Testis (tissue), 2 donors: ENCODE measurements at regions not wholly inside any gene's neighbourhood (a gene's known extent, or its start where the extent isn't known, plus 50 kb on each side); places are given as distances from the start of the nearest gene placed in this dataset.
"Not testable (repeated sequence)": the region's sequence is repeated elsewhere in the genome, so short reads cannot be mapped to it uniquely, and the experiment has no call there.

Experiments used
- DNase-seq: peaks from one replicate; pipeline ENCODE4 v3.0.0-alpha.2; 2019
- H3K27ac ChIP-seq, 2 donors: fragments of 200-600 bp; sonication (generic); one replicate each; pipeline ENCODE4 v1.5.1; 2019
- H3K27me3 ChIP-seq: fragments of 200-600 bp; sonication (generic); one replicate; pipeline ENCODE4 v1.5.1; 2019
- H3K36me3 ChIP-seq: fragments of 200-600 bp; sonication (generic); one replicate; pipeline ENCODE4 v1.5.1; 2017; ENCODE audit warnings: low read depth; ENCODE audit errors: missing control alignments
- H3K4me1 ChIP-seq: fragments of 200-600 bp; sonication (generic); one replicate; pipeline ENCODE4 v1.5.1; 2019
- H3K4me3 ChIP-seq, 2 donors: fragments of 200-600 bp; sonication (generic); one replicate each; pipeline ENCODE4 v1.5.1; 2017 to 2019
- H3K9me3 ChIP-seq: fragments of 200-600 bp; sonication (generic); one replicate; pipeline ENCODE4 v1.5.1; 2017
- POLR2A ChIP-seq: fragments of 450-650 bp; IDR thresholded peaks from one replicate; pipeline ENCODE4 v1.6.1; 2017; ENCODE audit warnings: antibody characterized with exemption, mild to moderate bottlenecking, moderate library complexity
- WGBS, 2 donors: methylation state at CpG; one replicate each; pipeline ENCODE4 v1.1.5; 2018; 5-methylcytosine and 5-hydroxymethylcytosine counted together
- intact Hi-C: fragments of 100-400 bp; cut with DNase I; formaldehyde crosslinking; loops from one replicate; pipeline ENCODE4 v1.15.1; 2023; ENCODE audit warnings: low total_unique reads
- TF ChIP-seq, protein P1 (sequence below), 3 experiments: fragments of 450-650 bp in 2 of 3; fragments of 200-600 bp in 1 of 3; sonication (generic) in 1 of 3; IDR thresholded peaks; one replicate each; pipeline ENCODE4 v1.5.1; 2016 to 2019; ENCODE audit warnings: antibody characterized with exemption in 3 of 3, mild to moderate bottlenecking in 2 of 3, moderate library complexity in 1 of 3

DNA sequence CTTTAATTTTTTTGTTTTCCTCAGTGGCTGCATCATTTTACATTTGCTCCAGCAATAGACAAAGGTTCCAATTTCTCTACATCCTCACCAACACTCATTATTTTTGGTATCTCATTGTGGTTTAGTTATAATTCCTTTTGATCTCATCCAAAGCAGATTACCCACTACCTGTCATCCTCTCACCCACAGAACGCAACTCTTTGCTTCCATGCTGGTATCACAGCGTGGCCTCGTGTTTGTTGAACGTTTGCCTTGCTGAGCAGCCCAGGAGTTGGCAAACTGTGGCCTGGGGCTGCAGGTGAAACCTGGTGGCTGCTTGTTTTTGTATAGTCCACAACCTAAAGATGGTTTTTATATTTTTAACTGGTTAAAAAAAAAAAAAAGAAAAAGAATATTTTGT lies 181.9 kb downstream of the BCAS1 start:
- DNase-seq, result no peak
- H3K27ac ChIP-seq, result no peak overlapping the region
- no peaks in the 10 kb centered on the region for H3K36me3 ChIP-seq
- intact Hi-C loops, result no loop called here
- TF ChIP-seq POLR2A, result no peak
- TF ChIP-seq, protein P1, sequence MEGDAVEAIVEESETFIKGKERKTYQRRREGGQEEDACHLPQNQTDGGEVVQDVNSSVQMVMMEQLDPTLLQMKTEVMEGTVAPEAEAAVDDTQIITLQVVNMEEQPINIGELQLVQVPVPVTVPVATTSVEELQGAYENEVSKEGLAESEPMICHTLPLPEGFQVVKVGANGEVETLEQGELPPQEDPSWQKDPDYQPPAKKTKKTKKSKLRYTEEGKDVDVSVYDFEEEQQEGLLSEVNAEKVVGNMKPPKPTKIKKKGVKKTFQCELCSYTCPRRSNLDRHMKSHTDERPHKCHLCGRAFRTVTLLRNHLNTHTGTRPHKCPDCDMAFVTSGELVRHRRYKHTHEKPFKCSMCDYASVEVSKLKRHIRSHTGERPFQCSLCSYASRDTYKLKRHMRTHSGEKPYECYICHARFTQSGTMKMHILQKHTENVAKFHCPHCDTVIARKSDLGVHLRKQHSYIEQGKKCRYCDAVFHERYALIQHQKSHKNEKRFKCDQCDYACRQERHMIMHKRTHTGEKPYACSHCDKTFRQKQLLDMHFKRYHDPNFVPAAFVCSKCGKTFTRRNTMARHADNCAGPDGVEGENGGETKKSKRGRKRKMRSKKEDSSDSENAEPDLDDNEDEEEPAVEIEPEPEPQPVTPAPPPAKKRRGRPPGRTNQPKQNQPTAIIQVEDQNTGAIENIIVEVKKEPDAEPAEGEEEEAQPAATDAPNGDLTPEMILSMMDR (IDR thresholded peaks at IDR 0.05), result no peak
- H3K4me1 ChIP-seq, result no peaks in the 10 kb centered on the region
- 79 to 86% methylated on average over 4 of the region's 4 CpGs for WGBS, 2 donors
- no peak overlapping the region for H3K4me3 ChIP-seq
- H3K27me3 ChIP-seq, result no peaks in the 10 kb centered on the region
- H3K9me3 ChIP-seq, result no peaks in the 10 kb centered on the region

DNA sequence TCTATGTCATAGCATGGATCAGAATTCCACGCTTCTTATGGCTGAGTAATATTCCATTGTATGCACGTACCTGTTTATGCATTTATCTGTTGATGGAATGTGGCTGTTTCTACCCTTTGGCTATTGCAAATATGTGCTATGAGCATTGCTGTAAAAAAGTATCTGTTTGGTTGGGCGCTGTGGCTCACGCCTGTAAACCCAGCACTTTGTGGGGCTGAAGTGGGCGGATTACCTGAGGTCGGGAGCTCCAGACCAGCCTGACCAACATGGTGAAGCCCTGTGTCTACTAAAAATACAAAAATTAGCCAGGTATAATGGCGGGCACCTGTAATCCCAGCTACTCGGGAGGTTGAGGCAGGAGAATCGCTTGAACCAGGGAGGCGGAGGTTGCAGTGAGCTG lies 182.4 kb downstream of the BCAS1 start:
- no peaks in the 10 kb centered on the region for H3K27me3 ChIP-seq
- no peak for DNase-seq
- 77 to 89% methylated on average over 10 of the region's 10 CpGs for WGBS, 2 donors
- H3K9me3 ChIP-seq, result no peaks in the 10 kb centered on the region
- H3K4me1 ChIP-seq, result no peaks in the 10 kb centered on the region
- intact Hi-C loops, result no loop called here
- TF ChIP-seq, protein P1 (IDR thresholded peaks at IDR 0.05), result no peak
- TF ChIP-seq POLR2A, result no peak
- no peak overlapping the region for H3K4me3 ChIP-seq
- no peaks in the 10 kb centered on the region for H3K36me3 ChIP-seq
- H3K27ac ChIP-seq, result no peak overlapping the region

DNA sequence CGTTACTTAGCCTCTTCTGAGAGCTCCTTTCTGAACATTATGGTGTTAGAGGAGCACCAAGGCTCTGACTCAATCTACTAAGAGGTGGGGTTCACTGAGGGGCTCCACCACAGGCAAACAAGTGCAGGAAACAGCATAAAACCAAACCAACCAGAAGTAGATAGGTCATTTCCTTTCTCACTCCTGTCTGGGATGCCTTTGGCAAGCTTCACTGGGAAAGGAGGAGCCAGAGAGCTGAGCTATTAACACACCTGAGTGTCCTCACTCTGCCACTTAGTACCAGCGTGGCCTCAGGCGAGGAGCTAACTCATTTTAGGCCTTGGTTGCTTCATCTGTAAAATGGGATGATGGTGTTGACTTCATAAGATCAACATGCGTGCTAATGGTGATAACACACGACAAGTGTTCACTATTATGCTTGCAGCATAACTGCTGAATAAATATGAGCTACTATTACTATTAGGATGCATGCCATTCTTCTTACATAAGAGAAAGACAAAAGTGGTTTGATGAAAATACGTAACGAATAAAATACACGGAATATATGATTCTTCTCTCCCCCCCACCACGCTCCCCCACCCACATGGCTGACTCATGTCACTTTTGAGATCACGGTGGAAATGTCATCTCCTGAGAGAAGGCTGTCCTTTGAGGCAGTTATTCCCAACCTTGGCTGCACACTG lies 185.4 kb downstream of the BCAS1 start:
- no peak overlapping the region for H3K4me3 ChIP-seq
- DNase-seq, result no peak
- intact Hi-C loops, result no loop called here
- no peaks in the 10 kb centered on the region for H3K27me3 ChIP-seq
- WGBS, 2 donors, result 88 to 94% methylated on average over 10 of the region's 10 CpGs
- H3K4me1 ChIP-seq, result no peaks in the 10 kb centered on the region
- no peaks in the 10 kb centered on the region for H3K9me3 ChIP-seq
- no peak overlapping the region for H3K27ac ChIP-seq
- H3K36me3 ChIP-seq, result no peaks in the 10 kb centered on the region
- no peak for TF ChIP-seq POLR2A
- TF ChIP-seq, protein P1 (IDR thresholded peaks at IDR 0.05), result no peak

DNA sequence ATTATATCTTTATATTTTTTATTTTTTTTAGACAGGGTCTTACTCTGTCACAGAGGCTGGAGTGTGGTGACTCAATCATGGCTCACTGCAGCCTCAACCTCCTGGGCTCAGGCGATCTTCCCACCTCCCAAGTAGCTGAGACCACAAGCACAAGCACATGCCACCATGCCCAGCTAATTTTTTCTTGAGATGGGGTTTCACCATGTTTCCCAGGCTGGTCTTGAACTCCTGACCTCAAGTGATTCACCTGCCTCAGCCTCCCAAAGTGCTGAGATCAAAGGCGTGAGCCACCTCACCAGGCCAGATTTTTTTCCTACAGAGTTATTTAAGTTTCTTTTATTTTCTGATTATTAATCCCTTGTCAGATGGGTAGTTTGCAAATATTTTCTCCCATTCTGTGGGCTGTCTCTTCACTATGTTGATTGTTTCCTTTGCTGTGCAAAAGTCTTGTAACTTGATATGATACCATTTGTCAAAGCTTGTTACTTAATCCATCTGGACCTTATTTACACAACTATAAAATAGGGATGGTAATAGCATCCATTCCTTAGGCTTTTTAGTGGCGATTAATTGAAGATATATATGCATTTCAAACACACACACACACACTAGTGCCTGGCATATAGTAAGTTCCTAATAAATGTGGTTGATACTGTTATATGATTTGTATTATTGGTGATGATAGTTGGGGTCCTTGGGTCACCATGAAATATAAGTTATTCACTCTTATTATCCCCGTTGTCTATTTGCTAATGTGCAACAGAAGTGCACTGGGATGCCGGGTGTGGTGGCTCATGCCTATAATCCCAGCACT lies 187.1 kb downstream of the BCAS1 start:
- WGBS, 2 donors, result 88 to 96% methylated on average over 5 of the region's 5 CpGs
- no peak overlapping the region for H3K4me3 ChIP-seq
- H3K36me3 ChIP-seq, result no peaks in the 10 kb centered on the region

DNA sequence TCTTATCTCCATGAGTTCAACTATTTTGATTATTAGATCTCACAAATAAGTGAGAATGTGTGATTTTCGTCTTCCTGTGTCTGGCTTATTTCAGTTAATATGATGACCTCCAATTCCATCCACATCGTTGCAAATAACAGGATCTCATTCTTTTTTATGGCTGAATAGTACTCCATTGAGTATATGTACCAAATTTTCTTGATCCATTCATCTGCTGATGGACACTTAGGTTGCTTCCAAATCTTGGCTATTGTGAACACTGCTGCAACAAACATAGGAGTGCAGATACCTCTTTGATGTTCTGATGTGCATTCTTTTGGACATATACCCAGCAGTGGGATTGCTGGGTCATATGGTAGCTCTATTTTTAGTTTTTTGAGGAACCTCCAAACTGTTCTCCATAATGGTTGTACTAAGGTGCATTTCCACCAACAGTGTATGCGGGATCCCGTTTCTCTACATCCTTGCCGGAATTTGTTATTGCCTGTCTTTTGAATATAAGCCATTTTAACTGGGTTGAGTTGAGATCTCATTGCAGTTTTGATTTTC lies 187.9 kb downstream of the BCAS1 start:
- H3K4me1 ChIP-seq, intact Hi-C loops, H3K27ac ChIP-seq, DNase-seq, H3K27me3 ChIP-seq, H3K36me3 ChIP-seq, H3K9me3 ChIP-seq, H3K4me3 ChIP-seq: not testable (repeated sequence)
- WGBS, 2 donors, result 94 to 96% methylated on average over 5 of the region's 5 CpGs

More for the DNA sequence above, 187.1 kb downstream of the BCAS1 start:
- Histone ChIP-seq H3K4me1 (no peaks in the 10 kb centered on the region), H3K27ac (no peak overlapping the region), H3K27me3 (no peaks in the 10 kb centered on the region), H3K9me3 (no peaks in the 10 kb centered on the region)
- TF ChIP-seq POLR2A, result no peak
- TF ChIP-seq, protein P1 (IDR thresholded peaks at IDR 0.05), result no peak
- DNase-seq, result no peak
- intact Hi-C loops, result no loop called here
